ENCODE measurements at regions not wholly inside any gene's neighbourhood (a gene's known extent, or its start where the extent isn't known, plus 50 kb on each side); places are given as distances from the start of the nearest gene placed in this dataset.

GRCh38 chr13:103134271-103134670 lies 68.1 kb upstream of the SLC10A2 start:
- TF ChIP-seq TAF1 (IDR thresholded peaks at IDR 0.05; ENCODE audit: low read depth, low read length) (no peak), PAX5 (IDR thresholded peaks at IDR 0.05; ENCODE audit: insufficient read depth, low read length, severe bottlenecking) (no peak), POU2F2 (IDR thresholded peaks at IDR 0.05; ENCODE audit: low read depth, low read length) (no peak), POLR2AphosphoS5 (IDR thresholded peaks at IDR 0.05; ENCODE audit: low read depth, low read length) (no peak), SPI1 (IDR thresholded peaks at IDR 0.05; ENCODE audit: low read depth, low read length) (no peak), POLR2A (IDR thresholded peaks at IDR 0.05; ENCODE audit: low read depth, low read length) (no peak)
- DNase-seq (ENCODE audit: insufficient read length, low spot score), result no peak
- no peak for FAIRE-seq

- DNase-seq (ENCODE audit: insufficient read length, low spot score) (no peak), FAIRE-seq (no peak)
- TF ChIP-seq PAX5 (IDR thresholded peaks at IDR 0.05; ENCODE audit: insufficient read depth, low read length, severe bottlenecking) (no peak), TAF1 (IDR thresholded peaks at IDR 0.05; ENCODE audit: low read depth, low read length) (no peak), POU2F2 (IDR thresholded peaks at IDR 0.05; ENCODE audit: low read depth, low read length) (no peak), POLR2AphosphoS5 (IDR thresholded peaks at IDR 0.05; ENCODE audit: low read depth, low read length) (no peak), SPI1 (IDR thresholded peaks at IDR 0.05; ENCODE audit: low read depth, low read length) (no peak), POLR2A (IDR thresholded peaks at IDR 0.05; ENCODE audit: low read depth, low read length) (no peak)
Observed at GRCh38 chr13:103133556-103133955, 67.3 kb upstream of the SLC10A2 start.

GRCh38 chr13:103130681-103131210 lies 64.5 kb upstream of the SLC10A2 start:
- TF ChIP-seq SPI1 (IDR thresholded peaks at IDR 0.05; ENCODE audit: low read depth, low read length) (no peak), TAF1 (IDR thresholded peaks at IDR 0.05; ENCODE audit: low read depth, low read length) (no peak), POLR2AphosphoS5 (IDR thresholded peaks at IDR 0.05; ENCODE audit: low read depth, low read length) (no peak), POLR2A (IDR thresholded peaks at IDR 0.05; ENCODE audit: low read depth, low read length) (no peak), PAX5 (IDR thresholded peaks at IDR 0.05; ENCODE audit: insufficient read depth, low read length, severe bottlenecking) (no peak), POU2F2 (IDR thresholded peaks at IDR 0.05; ENCODE audit: low read depth, low read length) (no peak)
- DNase-seq (ENCODE audit: insufficient read length, low spot score) (no peak), FAIRE-seq (peak; percentile 56)

GRCh38 chr13:103130146-103130545 lies 63.9 kb upstream of the SLC10A2 start:
- no peak for FAIRE-seq
- TF ChIP-seq PAX5 (IDR thresholded peaks at IDR 0.05; ENCODE audit: insufficient read depth, low read length, severe bottlenecking) (no peak), POLR2AphosphoS5 (IDR thresholded peaks at IDR 0.05; ENCODE audit: low read depth, low read length) (no peak), TAF1 (IDR thresholded peaks at IDR 0.05; ENCODE audit: low read depth, low read length) (no peak), POLR2A (IDR thresholded peaks at IDR 0.05; ENCODE audit: low read depth, low read length) (no peak), SPI1 (IDR thresholded peaks at IDR 0.05; ENCODE audit: low read depth, low read length) (no peak), POU2F2 (IDR thresholded peaks at IDR 0.05; ENCODE audit: low read depth, low read length) (no peak)
- no peak for DNase-seq (ENCODE audit: insufficient read length, low spot score)

All from GM12891 (cell line).